A673 (cell line): ENCODE measurements at regions not wholly inside any gene's neighbourhood (a gene's known extent, or its start where the extent isn't known, plus 50 kb on each side); places are given as distances from the start of the nearest gene placed in this dataset.

Experiments
- EZH2 ChIP-seq: fragments of 200-600 bp; sonication (generic); IDR thresholded peaks from 2 replicates; pipeline ENCODE4 v1.6.1; 2017; ENCODE audit warnings: borderline replicate concordance, low read depth, mild to moderate bottlenecking, mixed read lengths, antibody characterized with exemption, low read length; ENCODE audit not compliant: poor library complexity, severe bottlenecking
- TF ChIP-seq, protein P1 (sequence below): fragments of 300-800, 200-600 bp; sonication (generic); conservative IDR thresholded peaks from 2 replicates; pipeline ENCODE4 v1.5.1; 2017; ENCODE audit warnings: low read depth, mild to moderate bottlenecking, antibody characterized with exemption, low read length, moderate library complexity, mixed read lengths

DNA sequence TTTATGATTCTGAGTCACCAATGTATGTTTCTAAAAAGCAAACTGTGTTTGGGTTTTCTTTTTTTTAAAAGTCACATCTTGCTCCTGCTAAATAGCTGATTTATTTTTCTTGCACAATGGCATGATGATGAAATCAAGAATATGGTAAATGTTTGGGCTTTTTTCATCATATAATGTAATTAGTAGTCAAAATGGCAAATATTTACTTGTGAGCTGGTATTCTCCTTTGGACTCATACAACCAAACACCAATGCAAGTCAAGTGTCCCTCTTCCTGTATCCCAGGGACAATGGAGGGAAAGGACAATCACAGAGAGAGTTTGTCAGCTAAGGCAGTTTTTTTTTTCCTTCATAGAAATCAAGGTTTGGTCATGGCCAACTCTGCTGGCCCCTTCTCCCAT is 94.6 kb upstream of the RALGPS2 start:
- TF ChIP-seq, protein P1, sequence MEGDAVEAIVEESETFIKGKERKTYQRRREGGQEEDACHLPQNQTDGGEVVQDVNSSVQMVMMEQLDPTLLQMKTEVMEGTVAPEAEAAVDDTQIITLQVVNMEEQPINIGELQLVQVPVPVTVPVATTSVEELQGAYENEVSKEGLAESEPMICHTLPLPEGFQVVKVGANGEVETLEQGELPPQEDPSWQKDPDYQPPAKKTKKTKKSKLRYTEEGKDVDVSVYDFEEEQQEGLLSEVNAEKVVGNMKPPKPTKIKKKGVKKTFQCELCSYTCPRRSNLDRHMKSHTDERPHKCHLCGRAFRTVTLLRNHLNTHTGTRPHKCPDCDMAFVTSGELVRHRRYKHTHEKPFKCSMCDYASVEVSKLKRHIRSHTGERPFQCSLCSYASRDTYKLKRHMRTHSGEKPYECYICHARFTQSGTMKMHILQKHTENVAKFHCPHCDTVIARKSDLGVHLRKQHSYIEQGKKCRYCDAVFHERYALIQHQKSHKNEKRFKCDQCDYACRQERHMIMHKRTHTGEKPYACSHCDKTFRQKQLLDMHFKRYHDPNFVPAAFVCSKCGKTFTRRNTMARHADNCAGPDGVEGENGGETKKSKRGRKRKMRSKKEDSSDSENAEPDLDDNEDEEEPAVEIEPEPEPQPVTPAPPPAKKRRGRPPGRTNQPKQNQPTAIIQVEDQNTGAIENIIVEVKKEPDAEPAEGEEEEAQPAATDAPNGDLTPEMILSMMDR, result no peak
- TF ChIP-seq EZH2, result no peak
